Gastrocnemius medialis (tissue), 4 donors: ENCODE measurements at regions not wholly inside any gene's neighbourhood (a gene's known extent, or its start where the extent isn't known, plus 50 kb on each side); places are given as distances from the start of the nearest gene placed in this dataset.

Experiments used
- POLR2A ChIP-seq, 2 donors: fragments of 450-650 bp; IDR thresholded peaks; one replicate each; pipeline ENCODE4 v1.6.1; 2017; ENCODE audit warnings: antibody characterized with exemption in 2 of 2, mild to moderate bottlenecking in 2 of 2, moderate library complexity in 2 of 2
- TF ChIP-seq, protein P1 (sequence below), 5 experiments: fragments of 450-650 bp in 3 of 5; fragments of 200-600 bp in 2 of 5; sonication (generic) in 2 of 5; IDR thresholded peaks in 4 of 5; conservative IDR thresholded peaks in 1 of 5; 1 replicate in 4 of 5; 2 replicates in 1 of 5; pipeline ENCODE4 v1.5.1; 2016 to 2019; ENCODE audit warnings: antibody characterized with exemption in 5 of 5, mild to moderate bottlenecking in 3 of 5, moderate library complexity in 3 of 5

- TF ChIP-seq, protein P1, sequence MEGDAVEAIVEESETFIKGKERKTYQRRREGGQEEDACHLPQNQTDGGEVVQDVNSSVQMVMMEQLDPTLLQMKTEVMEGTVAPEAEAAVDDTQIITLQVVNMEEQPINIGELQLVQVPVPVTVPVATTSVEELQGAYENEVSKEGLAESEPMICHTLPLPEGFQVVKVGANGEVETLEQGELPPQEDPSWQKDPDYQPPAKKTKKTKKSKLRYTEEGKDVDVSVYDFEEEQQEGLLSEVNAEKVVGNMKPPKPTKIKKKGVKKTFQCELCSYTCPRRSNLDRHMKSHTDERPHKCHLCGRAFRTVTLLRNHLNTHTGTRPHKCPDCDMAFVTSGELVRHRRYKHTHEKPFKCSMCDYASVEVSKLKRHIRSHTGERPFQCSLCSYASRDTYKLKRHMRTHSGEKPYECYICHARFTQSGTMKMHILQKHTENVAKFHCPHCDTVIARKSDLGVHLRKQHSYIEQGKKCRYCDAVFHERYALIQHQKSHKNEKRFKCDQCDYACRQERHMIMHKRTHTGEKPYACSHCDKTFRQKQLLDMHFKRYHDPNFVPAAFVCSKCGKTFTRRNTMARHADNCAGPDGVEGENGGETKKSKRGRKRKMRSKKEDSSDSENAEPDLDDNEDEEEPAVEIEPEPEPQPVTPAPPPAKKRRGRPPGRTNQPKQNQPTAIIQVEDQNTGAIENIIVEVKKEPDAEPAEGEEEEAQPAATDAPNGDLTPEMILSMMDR (IDR thresholded peaks at IDR 0.05 in 4 of 5, conservative IDR thresholded peaks at IDR 0.05 in 1 of 5) = no peak
- no peak for TF ChIP-seq POLR2A (IDR thresholded peaks at IDR 0.05)
These were observed 239.6 kb upstream of the VCX start for GRCh38 chrX:7603387-7603786.
